ENCODE measurements at regions not wholly inside any gene's neighbourhood (a gene's known extent, or its start where the extent isn't known, plus 50 kb on each side); places are given as distances from the start of the nearest gene placed in this dataset.

GRCh38 chr4:31343061-31343460 is 622.9 kb downstream of the PCDH7 start:
- no peak for TF ChIP-seq CEBPB (IDR thresholded peaks at IDR 0.05)
- TF ChIP-seq REST (IDR thresholded peaks at IDR 0.05; ENCODE audit: low read depth) = no peak
- no peak for TF ChIP-seq EP300 (IDR thresholded peaks at IDR 0.05; ENCODE audit: borderline replicate concordance)
- no peak for TF ChIP-seq TAF1 (IDR thresholded peaks at IDR 0.05; ENCODE audit: low read depth)
- TF ChIP-seq EGR1 (IDR thresholded peaks at IDR 0.05) = no peak
- TF ChIP-seq MAX (IDR thresholded peaks at IDR 0.05) = no peak
- TF ChIP-seq USF1 (IDR thresholded peaks at IDR 0.05) = no peak
- no peak for TF ChIP-seq YY1 (IDR thresholded peaks at IDR 0.05; ENCODE audit: low read depth)
- no peak for TF ChIP-seq RAD21 (IDR thresholded peaks at IDR 0.05; ENCODE audit: low read depth)
- TF ChIP-seq TEAD4 (IDR thresholded peaks at IDR 0.05) = no peak
- no peak for TF ChIP-seq NFIC (IDR thresholded peaks at IDR 0.05)
- TF ChIP-seq TCF12 (IDR thresholded peaks at IDR 0.05; ENCODE audit: low read depth) = no peak
- TF ChIP-seq FOXM1 (IDR thresholded peaks at IDR 0.05; ENCODE audit: borderline replicate concordance, low read depth) = no peak
